H9 (cell line): ENCODE measurements at regions not wholly inside any gene's neighbourhood (a gene's known extent, or its start where the extent isn't known, plus 50 kb on each side); places are given as distances from the start of the nearest gene placed in this dataset.

Experiments
- DNase-seq: peaks from one replicate; pipeline ENCODE4 v3.0.0-alpha.2; 2017
- H2AFZ ChIP-seq: one replicate; pipeline ENCODE4 v1.6.1; 2013; ENCODE audit warnings: mild to moderate bottlenecking, low read length, control low read depth, moderate library complexity
- H2AK5ac ChIP-seq: 2 replicates; pipeline ENCODE4 v1.6.1; 2013; ENCODE audit warnings: low read length, control low read depth, mixed read lengths; ENCODE audit not compliant: insufficient read length
- H2BK120ac ChIP-seq: one replicate; pipeline ENCODE4 v1.6.1; 2013; ENCODE audit warnings: low read depth, mild to moderate bottlenecking, low read length, control low read depth, inconsistent platforms; ENCODE audit not compliant: poor library complexity, severe bottlenecking
- H2BK12ac ChIP-seq: 2 replicates; pipeline ENCODE4 v1.6.1; 2013; ENCODE audit warnings: low read length, control low read depth, mixed read lengths, low read depth; ENCODE audit not compliant: insufficient read length
- H2BK15ac ChIP-seq: 2 replicates; pipeline ENCODE4 v1.6.1; 2013; ENCODE audit warnings: low read depth, low read length, control low read depth
- H2BK20ac ChIP-seq: one replicate; pipeline ENCODE4 v1.6.1; 2013; ENCODE audit warnings: low read depth, mild to moderate bottlenecking, low read length, control low read depth, inconsistent platforms; ENCODE audit not compliant: poor library complexity, severe bottlenecking
- H2BK5ac ChIP-seq: 2 replicates; pipeline ENCODE4 v1.6.1; 2013; ENCODE audit warnings: low read length, control low read depth, mixed read lengths; ENCODE audit not compliant: insufficient read length
- H3K14ac ChIP-seq: 2 replicates; pipeline ENCODE4 v1.6.1; 2013; ENCODE audit warnings: low read length, control low read depth; ENCODE audit not compliant: insufficient read depth
- H3K18ac ChIP-seq: 2 replicates; pipeline ENCODE4 v1.6.1; 2013; ENCODE audit warnings: low read depth, mild to moderate bottlenecking, mixed read lengths, low read length, control low read depth; ENCODE audit not compliant: insufficient read length
- H3K23ac ChIP-seq: 2 replicates; pipeline ENCODE4 v1.6.1; 2013; ENCODE audit warnings: low read length, control low read depth, mixed read lengths, low read depth; ENCODE audit not compliant: insufficient read length
- H3K23me2 ChIP-seq: 2 replicates; pipeline ENCODE4 v1.6.1; 2013; ENCODE audit warnings: low read depth, mild to moderate bottlenecking, mixed read lengths, low read length, control low read depth; ENCODE audit not compliant: insufficient read length, poor library complexity, severe bottlenecking
- H3K27ac ChIP-seq: 2 replicates; pipeline ENCODE4 v1.5.1; 2013; ENCODE audit warnings: low read length, control low read depth, mixed read lengths, low read depth; ENCODE audit not compliant: insufficient read length
- H3K27me3 ChIP-seq: 2 replicates; pipeline ENCODE4 v1.6.1; 2013; ENCODE audit warnings: low read length, control low read depth, inconsistent platforms; ENCODE audit not compliant: insufficient read depth
- H3K4ac ChIP-seq: 2 replicates; pipeline ENCODE4 v1.6.1; 2013; ENCODE audit warnings: low read depth, mild to moderate bottlenecking, control low read depth, inconsistent platforms, low read length, moderate library complexity
- H3K4me1 ChIP-seq: 2 replicates; pipeline ENCODE4 v1.6.1; 2013; ENCODE audit warnings: low read length, control low read depth, inconsistent platforms; ENCODE audit not compliant: insufficient read depth
- H3K4me2 ChIP-seq: 2 replicates; pipeline ENCODE4 v1.6.1; 2013; ENCODE audit warnings: low read length, control low read depth, mixed read lengths; ENCODE audit not compliant: insufficient read length, insufficient read depth
- H3K56ac ChIP-seq: 2 replicates; pipeline ENCODE4 v1.6.1; 2013; ENCODE audit warnings: low read depth, mild to moderate bottlenecking, mixed read lengths, low read length, control low read depth; ENCODE audit not compliant: insufficient read length
- H3K79me1 ChIP-seq: 2 replicates; pipeline ENCODE4 v1.6.1; 2013; ENCODE audit warnings: low read depth, mild to moderate bottlenecking, moderate library complexity, low read length, control low read depth, inconsistent platforms; ENCODE audit not compliant: insufficient read depth, poor library complexity, severe bottlenecking
- H3K79me2 ChIP-seq: 2 replicates; pipeline ENCODE4 v1.6.1; 2013; ENCODE audit warnings: low read length, control low read depth, inconsistent platforms; ENCODE audit not compliant: insufficient read depth
- H3K9ac ChIP-seq: 2 replicates; pipeline ENCODE4 v1.6.1; 2013; ENCODE audit warnings: low read length, control low read depth, mixed read lengths; ENCODE audit not compliant: insufficient read length; ENCODE audit errors: extremely low read depth
- H3K9me3 ChIP-seq: one replicate; pipeline ENCODE4 v1.6.1; 2013; ENCODE audit warnings: low read depth, low read length, inconsistent platforms; ENCODE audit not compliant: control insufficient read depth
- H3T11ph ChIP-seq: one replicate; pipeline ENCODE4 v1.6.1; 2013; ENCODE audit warnings: mild to moderate bottlenecking, low read length, control low read depth, inconsistent platforms
- H4K20me1 ChIP-seq: one replicate; pipeline ENCODE4 v1.6.1; 2013; ENCODE audit not compliant: control insufficient read depth, insufficient read length, insufficient read depth
- H4K5ac ChIP-seq: 2 replicates; pipeline ENCODE4 v1.6.1; 2013; ENCODE audit warnings: low read depth, mild to moderate bottlenecking, mixed read lengths, low read length, control low read depth; ENCODE audit not compliant: insufficient read length
- H4K8ac ChIP-seq: replicated peaks from 2 replicates; pipeline ENCODE4 v1.6.1; 2013; ENCODE audit warnings: low read length, control low read depth, mixed read lengths, low read depth; ENCODE audit not compliant: insufficient read length
- H4K91ac ChIP-seq: 2 replicates; pipeline ENCODE4 v1.6.1; 2013; ENCODE audit warnings: low read depth, mild to moderate bottlenecking, moderate library complexity, mixed read lengths, low read length, control low read depth; ENCODE audit not compliant: insufficient read length
- H3K27ac Mint-ChIP-seq, 3 experiments: 2 replicates in 2 of 3; 3 replicates in 1 of 3; pipeline ENCODE4 v1.8.0; 2020 to 2021; ENCODE audit warnings: mixed read lengths in 3 of 3, mild to moderate bottlenecking in 1 of 3, moderate library complexity in 1 of 3
- H3K27me3 Mint-ChIP-seq: 2 replicates; pipeline ENCODE4 v1.8.0; 2021; ENCODE audit warnings: low read depth, mild to moderate bottlenecking, moderate library complexity, mixed read lengths
- H3K36me3 Mint-ChIP-seq, 3 experiments: 2 replicates in 2 of 3; 3 replicates in 1 of 3; pipeline ENCODE4 v1.8.0; 2020 to 2021; ENCODE audit warnings: low read depth in 3 of 3, mixed read lengths in 3 of 3; ENCODE audit not compliant: insufficient read depth in 1 of 3
- H3K4me1 Mint-ChIP-seq, 2 experiments: 2 replicates each; pipeline ENCODE4 v1.8.0; 2020; ENCODE audit warnings: mixed read lengths in 2 of 2
- H3K4me3 Mint-ChIP-seq, 2 experiments: 2 replicates in 1 of 2; 3 replicates in 1 of 2; pipeline ENCODE4 v1.8.0; 2020 to 2021; ENCODE audit warnings: mild to moderate bottlenecking in 2 of 2, mixed read lengths in 2 of 2, moderate library complexity in 1 of 2
- H3K9me3 Mint-ChIP-seq, 2 experiments: 2 replicates in 1 of 2; 3 replicates in 1 of 2; pipeline ENCODE4 v1.8.0; 2020; ENCODE audit warnings: mild to moderate bottlenecking in 2 of 2, mixed read lengths in 2 of 2, moderate library complexity in 1 of 2
- CTCF ChIP-seq: fragments of 200-600 bp; sonication (generic); conservative IDR thresholded peaks from 3 replicates; pipeline ENCODE4 v1.8.0; 2021; ENCODE audit warnings: antibody characterized with exemption, mild to moderate bottlenecking
- WGBS: extraction: QIAGEN DNeasy Blood & Tissue Kit; methylation state at CpG from one replicate; pipeline ENCODE4 v1.1.7; 2013; ENCODE audit warnings: missing lambda C conversion rate, low lambda C conversion rate, mixed read lengths; ENCODE audit not compliant: insufficient read length; ENCODE audit errors: extremely low coverage; 5-methylcytosine and 5-hydroxymethylcytosine counted together

GRCh38 chr13:73773168-73773549 is 361.0 kb downstream of the KLF12 start:
- no CpG with 5 or more reads among the region's 3 CpGs for WGBS
- Histone ChIP-seq H4K20me1 (no peaks in the 10 kb centered on the region), H2BK120ac (no peak overlapping the region), H3K79me1 (no peaks in the 10 kb centered on the region), H3K4me2 (no peak overlapping the region), H3K18ac (no peak overlapping the region), H3T11ph (no peak overlapping the region), H3K23ac (no peak overlapping the region), H3K56ac (no peak overlapping the region), H3K9me3 (no peaks in the 10 kb centered on the region), H3K9ac (no peak overlapping the region), H4K5ac (no peak overlapping the region), H2AK5ac (no peak overlapping the region), H3K23me2 (no peaks in the 10 kb centered on the region), H3K14ac (no peak overlapping the region), H3K27ac (no peak overlapping the region), H4K91ac (no peak overlapping the region), H2BK15ac (no peak overlapping the region), H4K8ac (no peak overlapping the region), H3K4me1 (no peaks in the 10 kb centered on the region), H3K27me3 (no peaks in the 10 kb centered on the region), H2BK5ac (no peak overlapping the region), H3K4ac (no peak overlapping the region), H3K79me2 (no peaks in the 10 kb centered on the region), H2BK20ac (no peak overlapping the region), H2AFZ (no peak overlapping the region), H2BK12ac (no peak overlapping the region)
- Mint-ChIP-seq H3K4me3 (no peak overlapping the region), H3K27ac (no peak overlapping the region), H3K27me3 (no peaks in the 10 kb centered on the region), H3K9me3 (no peaks in the 10 kb centered on the region; a peak in 1 of 5 replicates), H3K36me3 (no peaks in the 10 kb centered on the region; a peak in 1 of 7 replicates), H3K4me1 (peaks cover 2% of the 10 kb centered on the region in 2 experiments)
- no peak for DNase-seq
- TF ChIP-seq CTCF = no peak
